ENCODE measurements at regions not wholly inside any gene's neighbourhood (a gene's known extent, or its start where the extent isn't known, plus 50 kb on each side); places are given as distances from the start of the nearest gene placed in this dataset.
"Not testable (repeated sequence)": the region's sequence is repeated elsewhere in the genome, so short reads cannot be mapped to it uniquely, and the experiment has no call there.

GRCh38 chr5:23763170-23763569, 255.8 kb downstream of the PRDM9 start:
- H3K27me3 Mint-ChIP-seq (ENCODE audit: unreplicated experiment), result no peaks in the 10 kb centered on the region
- H3K27ac Mint-ChIP-seq (ENCODE audit: unreplicated experiment), result no peak overlapping the region
- no peaks in the 10 kb centered on the region for H3K36me3 Mint-ChIP-seq (ENCODE audit: unreplicated experiment)
- no peak for DNase-seq (ENCODE audit: extremely low spot score, unreplicated experiment)
- no peak for TF ChIP-seq CTCF (IDR thresholded peaks at IDR 0.05)
- H3K4me1 Mint-ChIP-seq (ENCODE audit: unreplicated experiment), result no peaks in the 10 kb centered on the region
- H3K4me3 Mint-ChIP-seq (ENCODE audit: unreplicated experiment), result no peak overlapping the region
- no peaks in the 10 kb centered on the region for H3K9me3 Mint-ChIP-seq (ENCODE audit: unreplicated experiment)

- Mint-ChIP-seq H3K9me3 (ENCODE audit: unreplicated experiment) (no peaks in the 10 kb centered on the region), H3K4me3 (ENCODE audit: unreplicated experiment) (no peak overlapping the region), H3K4me1 (ENCODE audit: unreplicated experiment) (no peaks in the 10 kb centered on the region), H3K27me3 (ENCODE audit: unreplicated experiment) (no peaks in the 10 kb centered on the region), H3K36me3 (ENCODE audit: unreplicated experiment) (no peaks in the 10 kb centered on the region), H3K27ac (ENCODE audit: unreplicated experiment) (no peak overlapping the region)
- DNase-seq (ENCODE audit: extremely low spot score, unreplicated experiment), result no peak
- TF ChIP-seq CTCF (IDR thresholded peaks at IDR 0.05), result no peak
Observed at GRCh38 chr5:23776684-23777083, 269.3 kb downstream of the PRDM9 start.

GRCh38 chr5:23800307-23800706, 292.9 kb downstream of the PRDM9 start:
- not testable (repeated sequence) for H3K36me3 Mint-ChIP-seq (ENCODE audit: unreplicated experiment); H3K9me3 Mint-ChIP-seq (ENCODE audit: unreplicated experiment); H3K27me3 Mint-ChIP-seq (ENCODE audit: unreplicated experiment); H3K27ac Mint-ChIP-seq (ENCODE audit: unreplicated experiment); H3K4me1 Mint-ChIP-seq (ENCODE audit: unreplicated experiment); DNase-seq (ENCODE audit: extremely low spot score, unreplicated experiment); H3K4me3 Mint-ChIP-seq (ENCODE audit: unreplicated experiment)

GRCh38 chr5:23820765-23821471, 313.5 kb downstream of the PRDM9 start:
- no peak for DNase-seq (ENCODE audit: extremely low spot score, unreplicated experiment)
- Mint-ChIP-seq H3K9me3 (ENCODE audit: unreplicated experiment) (no peaks in the 10 kb centered on the region), H3K4me3 (ENCODE audit: unreplicated experiment) (no peak overlapping the region), H3K27me3 (ENCODE audit: unreplicated experiment) (no peaks in the 10 kb centered on the region), H3K4me1 (ENCODE audit: unreplicated experiment) (no peaks in the 10 kb centered on the region), H3K27ac (ENCODE audit: unreplicated experiment) (no peak overlapping the region), H3K36me3 (ENCODE audit: unreplicated experiment) (no peaks in the 10 kb centered on the region)
- peak; percentile 61 for TF ChIP-seq CTCF (IDR thresholded peaks at IDR 0.05)

- no peak for DNase-seq (ENCODE audit: extremely low spot score, unreplicated experiment)
- Mint-ChIP-seq H3K9me3 (ENCODE audit: unreplicated experiment) (no peaks in the 10 kb centered on the region), H3K27me3 (ENCODE audit: unreplicated experiment) (no peaks in the 10 kb centered on the region), H3K4me1 (ENCODE audit: unreplicated experiment) (no peaks in the 10 kb centered on the region), H3K4me3 (ENCODE audit: unreplicated experiment) (no peak overlapping the region), H3K36me3 (ENCODE audit: unreplicated experiment) (no peaks in the 10 kb centered on the region), H3K27ac (ENCODE audit: unreplicated experiment) (no peak overlapping the region)
- no peak for TF ChIP-seq CTCF (IDR thresholded peaks at IDR 0.05)
Observed at GRCh38 chr5:23823521-23823920, 316.1 kb downstream of the PRDM9 start.

GRCh38 chr5:23825196-23825595, 317.8 kb downstream of the PRDM9 start:
- TF ChIP-seq CTCF (IDR thresholded peaks at IDR 0.05), result no peak
- H3K36me3 Mint-ChIP-seq (ENCODE audit: unreplicated experiment), result no peaks in the 10 kb centered on the region
- H3K27me3 Mint-ChIP-seq (ENCODE audit: unreplicated experiment), result no peaks in the 10 kb centered on the region

More at GRCh38 chr5:23825196-23825595, 317.8 kb downstream of the PRDM9 start:
- H3K4me3 Mint-ChIP-seq (ENCODE audit: unreplicated experiment), result no peak overlapping the region
- H3K9me3 Mint-ChIP-seq (ENCODE audit: unreplicated experiment), result no peaks in the 10 kb centered on the region
- no peaks in the 10 kb centered on the region for H3K4me1 Mint-ChIP-seq (ENCODE audit: unreplicated experiment)
- DNase-seq (ENCODE audit: extremely low spot score, unreplicated experiment), result no peak
- no peak overlapping the region for H3K27ac Mint-ChIP-seq (ENCODE audit: unreplicated experiment)

All from osteocyte (in vitro differentiated cells).